NCI-H1436 treated with DMSO at 0.1 percent for 48 hours (cell line): ENCODE measurements at regions not wholly inside any gene's neighbourhood (a gene's known extent, or its start where the extent isn't known, plus 50 kb on each side); places are given as distances from the start of the nearest gene placed in this dataset.
"Not testable (repeated sequence)": the region's sequence is repeated elsewhere in the genome, so short reads cannot be mapped to it uniquely, and the experiment has no call there.

ENCODE experiments used
- DNase-seq: peaks from one replicate; lab custom pipeline; 2025; lab: John Stamatoyannopoulos, UW

DNA sequence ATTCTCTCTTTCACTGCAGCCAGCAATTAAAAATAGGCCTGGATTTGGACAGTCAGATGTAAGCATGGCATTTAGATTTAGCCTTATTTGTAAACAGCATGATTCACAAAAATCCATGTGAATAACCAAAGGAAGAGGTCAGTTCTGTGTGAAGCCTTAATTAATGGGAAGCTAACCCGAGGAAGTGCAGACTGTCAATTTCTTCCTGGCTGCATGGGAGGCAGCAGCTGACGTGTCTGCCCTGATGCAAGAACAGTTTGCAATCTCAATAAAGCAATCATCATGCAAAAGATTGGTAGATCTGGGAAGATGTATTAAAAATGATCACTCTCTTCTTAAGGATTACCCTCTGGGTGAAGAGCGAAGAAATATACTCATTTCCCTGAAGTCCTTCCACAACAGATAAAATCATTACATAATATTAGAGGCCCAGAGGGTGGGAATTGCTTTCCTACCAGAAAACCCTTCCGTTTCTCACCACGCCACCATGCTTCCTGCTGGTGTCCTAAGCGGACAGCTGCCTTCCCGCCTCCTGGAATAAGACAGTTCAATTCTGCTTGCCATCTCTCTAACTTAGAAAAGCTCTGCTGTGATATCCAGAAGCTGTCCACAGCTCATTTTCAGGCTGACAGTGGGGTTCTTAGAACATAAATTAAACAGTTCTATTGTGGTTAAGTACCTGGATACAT lies 526.7 kb upstream of the NRP1 start:
- no peak for DNase-seq

DNA sequence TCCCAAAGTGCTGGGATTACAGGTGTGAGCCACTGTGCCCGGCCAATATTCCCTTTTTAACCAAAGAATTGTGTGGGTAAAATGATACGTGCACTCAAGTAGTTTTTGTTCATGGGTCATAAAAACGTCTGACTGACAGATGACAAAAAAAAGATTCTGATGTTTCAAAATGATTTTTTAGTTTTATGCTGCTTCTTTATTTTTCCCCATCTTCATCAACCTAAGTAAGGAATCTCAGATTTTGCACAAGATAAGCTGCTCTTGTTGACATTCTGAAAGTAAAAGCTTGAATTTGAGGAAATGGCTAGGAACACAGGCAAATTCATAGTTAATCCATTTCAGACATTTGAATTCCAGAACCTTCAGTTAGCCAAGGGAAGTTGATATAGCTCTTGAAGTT lies 526.1 kb upstream of the NRP1 start:
- DNase-seq: no peak

DNA sequence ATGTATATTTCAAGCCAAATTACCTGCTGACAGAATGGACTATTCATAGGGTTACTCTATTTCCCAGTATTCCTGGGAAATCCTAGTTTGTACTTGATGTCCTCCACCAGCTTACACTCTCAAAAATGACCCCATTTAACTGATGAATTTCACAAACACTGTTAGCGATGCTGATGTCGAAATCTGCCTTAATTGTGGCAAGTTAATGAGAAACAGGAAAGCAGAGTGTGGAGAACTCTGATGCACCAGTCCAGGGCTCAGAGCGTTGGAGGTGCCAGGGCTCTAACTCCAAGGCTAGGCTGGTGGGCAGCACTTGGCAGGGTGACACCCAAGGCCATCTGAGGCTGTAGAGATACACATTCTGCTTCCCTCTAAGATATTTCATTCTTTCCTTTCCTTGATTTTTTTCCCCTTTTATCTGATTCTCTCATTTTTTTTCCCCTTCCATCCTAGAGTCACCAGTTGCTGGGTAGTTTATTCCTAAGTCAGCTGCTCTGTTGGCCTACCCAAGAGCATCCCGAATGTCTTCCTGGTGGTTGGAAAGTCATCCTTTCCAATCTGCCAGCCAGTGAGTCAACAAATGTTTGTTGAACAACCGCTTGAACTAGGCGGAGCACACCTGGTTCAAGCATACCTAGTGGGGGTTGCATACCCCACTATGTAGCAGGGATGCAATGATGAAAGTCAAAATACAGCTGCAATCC lies 525.0 kb upstream of the NRP1 start:
- DNase-seq: no peak

DNA sequence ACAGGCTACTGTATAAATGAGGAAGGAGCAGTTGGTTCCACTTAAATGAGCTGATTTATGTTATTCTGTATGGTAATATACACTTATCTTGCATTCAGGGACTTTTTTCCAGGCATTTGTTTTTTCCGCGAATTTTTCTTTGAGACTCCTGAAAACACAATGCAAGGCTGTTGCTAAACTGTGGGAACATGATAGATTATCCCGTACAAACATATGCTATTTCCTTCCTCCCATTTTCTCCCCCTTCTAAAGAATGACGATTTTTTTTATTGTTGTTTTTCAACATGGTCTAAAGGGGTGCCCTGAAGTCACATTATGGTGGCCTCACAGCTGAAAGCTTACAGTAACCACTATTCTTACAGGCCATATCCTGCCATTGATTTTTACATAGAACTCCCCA lies 523.9 kb upstream of the NRP1 start:
- no peak for DNase-seq

DNA sequence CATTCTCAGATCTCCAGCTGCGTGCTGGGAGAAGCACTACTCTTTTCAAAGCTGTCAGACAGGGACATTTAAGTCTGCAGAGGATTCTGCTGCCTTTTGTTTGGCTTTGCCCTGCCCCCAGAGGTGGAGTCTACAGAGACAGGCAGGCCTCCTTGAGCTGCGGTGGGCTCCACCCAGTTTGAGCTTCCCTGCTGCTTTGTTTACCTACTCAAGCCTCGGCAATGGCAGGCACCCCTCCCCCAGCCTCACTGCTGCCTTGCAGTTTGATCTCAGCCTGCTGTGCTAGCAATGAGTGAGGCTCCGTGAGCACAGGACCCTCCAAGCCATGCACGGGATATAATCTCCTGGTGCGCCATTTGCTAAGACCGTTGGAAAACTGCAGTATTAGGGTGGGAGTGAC lies 518.8 kb upstream of the NRP1 start:
- DNase-seq: not testable (repeated sequence)

DNA sequence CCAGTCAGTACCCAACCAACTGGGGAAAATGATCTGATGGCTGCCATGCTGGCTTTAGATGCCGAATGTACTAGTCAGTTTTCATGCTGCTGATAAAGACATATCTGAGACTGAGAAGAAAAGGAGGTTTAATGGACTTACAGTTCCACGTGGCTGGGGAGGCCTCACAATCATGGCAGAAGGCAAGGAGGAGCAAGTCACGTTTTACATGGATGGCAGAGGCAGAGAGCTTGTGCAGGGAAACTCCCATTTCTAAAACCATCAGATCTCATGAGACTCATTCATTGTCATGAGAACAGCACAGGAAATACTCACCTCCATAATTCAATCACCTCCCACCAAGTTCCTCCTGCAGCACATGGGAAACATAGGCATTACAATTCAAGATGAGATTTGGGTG lies 508.9 kb upstream of the NRP1 start:
- DNase-seq: no peak

DNA sequence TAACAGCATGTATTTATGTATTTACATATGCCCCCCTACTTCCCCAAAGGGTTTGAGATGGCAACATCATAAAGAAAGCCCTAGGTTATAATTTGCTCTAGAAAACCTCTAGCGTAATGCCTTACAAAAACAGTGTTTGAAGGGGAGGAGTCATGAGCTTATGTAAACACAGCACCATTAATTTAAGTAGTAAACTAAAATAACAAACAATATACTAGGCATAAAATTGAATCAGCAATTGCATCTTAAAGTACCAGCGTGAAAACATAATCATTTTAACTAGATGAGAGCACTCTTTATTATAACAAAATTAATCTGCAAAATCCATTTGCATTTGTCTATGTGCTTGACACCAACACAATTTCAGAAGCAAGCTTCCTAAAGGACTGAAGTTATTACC lies 507.2 kb upstream of the NRP1 start:
- peak; percentile 37 for DNase-seq

DNA sequence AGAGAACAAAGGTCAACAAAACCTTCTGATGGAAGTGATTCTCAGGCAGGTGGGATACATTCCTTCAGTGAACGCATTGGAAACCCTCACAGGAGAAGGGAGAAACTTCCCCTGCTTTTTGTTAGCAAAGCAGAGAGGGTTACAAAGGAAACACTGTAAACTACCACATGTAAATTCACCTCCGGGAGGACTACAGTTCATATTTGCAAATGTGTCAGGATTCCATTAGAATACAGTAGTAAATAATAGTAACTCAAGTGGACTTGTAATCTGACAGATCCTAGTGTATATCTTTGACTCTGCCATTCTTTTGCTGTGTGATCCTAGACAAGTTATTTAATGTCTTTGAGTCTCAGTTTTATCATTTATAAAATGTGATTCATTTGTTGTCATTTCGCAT lies 504.3 kb upstream of the NRP1 start:
- no peak for DNase-seq

DNA sequence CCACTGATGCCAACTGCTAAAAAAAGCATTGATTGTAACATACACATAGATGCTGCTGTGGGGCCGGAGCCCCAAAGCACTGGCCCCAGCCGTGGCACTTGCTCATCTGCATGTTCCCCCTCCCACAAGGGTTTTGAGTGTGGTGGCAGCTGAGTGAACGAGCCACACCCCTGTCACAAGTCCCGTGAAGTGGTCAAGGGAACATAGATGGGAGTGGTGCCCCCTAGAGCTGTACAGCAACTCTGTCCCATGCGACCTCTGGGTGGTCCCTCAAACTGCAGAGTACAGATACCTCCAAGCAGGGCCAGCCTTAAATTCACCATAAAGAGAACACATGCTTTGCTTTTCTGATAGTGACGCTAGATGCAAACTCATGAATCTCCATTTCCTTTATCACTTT lies 503.3 kb upstream of the NRP1 start:
- no peak for DNase-seq

DNA sequence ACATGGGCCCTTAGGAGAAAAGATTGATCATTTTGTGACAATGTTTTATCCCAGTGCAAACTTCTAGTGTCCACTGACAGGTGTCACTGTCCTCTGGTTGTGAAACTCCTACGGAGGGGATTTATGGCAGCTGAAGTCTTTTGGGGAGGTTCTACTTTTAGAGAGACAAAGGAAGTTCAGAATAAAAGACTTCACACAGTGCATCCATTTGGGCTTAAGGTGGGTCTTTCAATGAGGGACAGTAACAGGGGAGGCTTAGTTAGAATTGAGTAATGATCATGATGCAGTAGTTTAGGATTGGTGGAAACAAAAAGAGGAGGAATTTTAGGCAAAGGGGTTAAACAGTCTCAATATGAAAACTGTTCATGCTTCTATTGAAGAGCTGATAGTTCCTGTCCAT lies 501.1 kb upstream of the NRP1 start:
- DNase-seq: no peak

DNA sequence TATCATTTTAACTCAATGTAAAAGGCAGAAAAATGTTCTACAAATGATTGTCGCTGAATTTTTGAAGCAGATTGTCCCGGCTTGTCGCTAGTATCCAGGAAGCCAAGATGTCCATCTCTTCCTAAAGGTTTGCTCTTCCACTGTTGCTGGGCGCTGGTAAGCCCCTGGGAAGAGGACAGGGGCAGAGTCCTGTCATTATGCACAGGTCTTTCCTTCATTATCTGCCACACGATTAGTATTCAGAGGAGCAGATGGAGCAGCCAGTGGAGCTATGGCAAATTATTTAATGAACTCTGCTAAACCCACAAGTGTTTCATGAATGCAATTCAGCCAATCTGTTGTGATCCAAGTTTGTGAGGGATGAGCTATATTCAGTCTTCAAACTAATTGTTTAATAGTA lies 499.1 kb upstream of the NRP1 start:
- DNase-seq: no peak

DNA sequence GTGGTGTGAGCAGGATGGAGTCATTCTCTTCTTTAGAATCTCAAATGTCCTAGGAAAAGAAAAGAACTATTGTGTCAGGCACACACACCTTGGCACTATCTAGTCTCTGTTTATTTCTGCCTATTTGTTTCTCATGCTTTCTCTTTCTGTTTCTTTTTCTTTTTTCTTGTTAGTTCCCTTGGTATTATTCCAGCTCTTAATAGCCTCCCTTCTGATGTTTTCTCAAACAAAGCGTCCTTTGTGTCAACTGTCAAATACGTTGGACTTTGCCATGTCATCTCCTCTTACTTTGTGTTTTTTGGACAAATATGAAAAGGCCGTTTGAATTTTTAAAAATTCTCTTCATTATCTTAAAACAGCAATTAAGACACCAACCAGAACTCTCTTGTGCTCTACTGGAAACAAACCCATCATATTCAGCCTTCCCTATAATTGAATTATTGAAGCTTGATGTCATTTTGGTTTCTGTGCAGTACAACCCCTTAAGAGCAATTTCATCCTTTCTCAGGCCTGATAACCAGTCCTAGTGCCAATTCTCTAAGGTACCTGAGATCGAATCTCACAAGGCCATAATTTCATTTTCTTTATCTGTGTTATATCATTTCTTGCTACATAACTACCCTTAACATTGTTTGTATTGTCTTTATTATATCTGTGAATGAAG lies 497.8 kb upstream of the NRP1 start:
- DNase-seq: no peak

DNA sequence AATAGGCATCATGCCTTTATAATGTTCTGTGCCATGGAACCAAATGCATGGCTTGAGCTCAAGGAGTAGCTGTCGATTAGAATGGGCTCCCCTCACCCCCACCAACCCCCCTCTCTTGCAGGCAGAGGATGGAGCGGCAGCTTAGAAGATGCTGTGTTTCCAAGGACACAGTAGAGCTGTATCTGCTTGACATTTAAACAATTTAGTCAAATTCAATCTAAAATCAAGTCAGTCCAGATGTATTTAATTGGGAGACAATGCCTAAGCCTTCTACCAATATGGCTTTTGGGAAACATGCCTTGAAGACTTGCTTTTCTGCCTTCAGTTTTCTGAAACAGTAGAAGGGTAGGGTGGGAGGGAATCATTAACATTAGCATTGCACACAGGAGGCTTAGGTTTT lies 497.1 kb upstream of the NRP1 start:
- no peak for DNase-seq

DNA sequence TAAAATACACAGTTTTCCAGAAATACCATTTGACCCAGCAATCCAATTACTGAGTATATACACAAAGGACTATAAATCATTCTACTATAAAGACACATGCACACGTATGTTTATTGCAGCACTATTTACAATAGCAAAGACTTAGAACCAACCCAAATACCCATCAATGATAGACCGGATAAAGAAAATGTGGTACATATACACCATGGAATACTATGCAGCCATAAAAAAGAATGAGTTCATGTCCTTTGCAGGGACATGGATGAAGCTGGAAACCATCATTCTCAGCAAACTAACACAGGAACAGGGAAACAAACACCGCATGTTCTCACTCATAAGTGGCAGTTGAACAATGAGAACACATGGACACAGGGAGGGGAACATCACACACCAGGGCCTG lies 495.4 kb upstream of the NRP1 start:
- not testable (repeated sequence) for DNase-seq

DNA sequence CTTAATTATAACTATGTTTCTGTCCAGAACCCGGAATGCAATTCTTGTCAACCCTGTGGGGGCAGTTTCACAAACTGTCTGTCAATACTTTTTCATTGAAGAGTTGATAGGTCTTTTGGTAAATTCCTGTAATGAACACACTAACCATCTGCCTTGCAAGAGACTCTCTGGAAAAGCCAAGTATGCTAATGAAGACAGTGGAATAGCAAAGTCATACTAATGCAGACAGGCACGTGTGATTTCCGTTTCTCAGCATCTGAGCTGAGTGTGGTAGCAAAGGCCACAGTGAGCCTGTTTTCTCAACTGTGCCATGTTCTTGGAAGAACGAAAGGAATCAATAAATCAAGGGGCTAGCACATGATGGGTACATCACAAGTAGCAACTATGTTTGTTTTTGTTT lies 494.1 kb upstream of the NRP1 start:
- no peak for DNase-seq

DNA sequence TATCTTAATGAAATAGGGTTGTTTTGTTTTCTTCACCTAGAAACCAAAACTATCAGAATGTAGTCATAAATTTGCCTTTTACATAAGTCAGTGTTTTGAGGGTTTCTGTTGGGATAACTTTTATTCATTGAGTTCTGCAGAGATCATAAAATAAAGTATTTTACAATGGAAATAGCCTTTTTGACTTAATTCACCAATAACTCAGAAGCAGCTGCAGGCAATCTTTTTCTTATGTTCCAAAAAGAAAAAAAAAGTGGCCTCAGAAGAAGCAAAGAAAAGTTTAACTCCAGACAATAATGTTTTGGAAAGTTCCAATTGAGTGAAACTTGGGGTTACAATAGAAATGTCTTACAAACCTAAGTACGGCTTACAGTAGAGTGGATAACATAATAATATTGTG lies 491.7 kb upstream of the NRP1 start:
- no peak for DNase-seq

DNA sequence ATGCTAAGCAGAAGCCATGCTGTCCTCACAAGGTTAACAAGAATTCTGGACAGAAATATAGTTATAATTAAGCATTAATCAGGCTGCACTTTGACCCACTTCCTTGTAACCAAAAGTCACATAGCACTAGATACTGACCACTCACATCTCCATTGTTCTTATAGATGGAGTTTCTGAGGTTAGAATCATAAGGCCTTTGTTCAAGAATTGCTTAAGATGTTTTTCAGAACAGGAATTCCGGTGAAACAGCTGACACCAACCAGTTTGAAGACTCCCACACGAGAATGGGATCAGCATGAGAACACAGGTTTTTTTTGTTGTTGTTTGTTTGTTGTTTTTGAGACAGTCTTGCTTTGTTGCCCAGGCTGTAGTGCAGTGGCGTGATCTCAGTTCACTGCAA lies 488.3 kb upstream of the NRP1 start:
- no peak for DNase-seq

DNA sequence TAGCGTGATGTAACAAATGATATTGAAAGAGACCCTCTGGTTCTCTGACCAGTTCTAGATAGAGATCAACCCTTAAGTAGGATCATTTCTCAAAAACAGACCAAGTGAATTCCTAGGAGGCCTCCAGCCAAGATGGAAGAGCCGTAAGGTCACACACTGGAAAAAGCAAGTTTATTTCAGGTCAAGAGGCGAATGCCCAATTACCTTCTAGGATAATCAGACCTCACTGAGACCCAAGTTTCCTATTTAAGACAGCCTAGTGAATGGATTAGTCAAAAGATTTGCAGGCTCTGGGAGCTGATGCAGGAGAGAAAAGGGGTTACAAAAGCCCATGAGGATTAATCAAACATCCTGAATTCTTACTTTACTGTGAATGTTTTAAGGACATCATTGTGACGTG lies 486.1 kb upstream of the NRP1 start:
- DNase-seq: no peak

DNA sequence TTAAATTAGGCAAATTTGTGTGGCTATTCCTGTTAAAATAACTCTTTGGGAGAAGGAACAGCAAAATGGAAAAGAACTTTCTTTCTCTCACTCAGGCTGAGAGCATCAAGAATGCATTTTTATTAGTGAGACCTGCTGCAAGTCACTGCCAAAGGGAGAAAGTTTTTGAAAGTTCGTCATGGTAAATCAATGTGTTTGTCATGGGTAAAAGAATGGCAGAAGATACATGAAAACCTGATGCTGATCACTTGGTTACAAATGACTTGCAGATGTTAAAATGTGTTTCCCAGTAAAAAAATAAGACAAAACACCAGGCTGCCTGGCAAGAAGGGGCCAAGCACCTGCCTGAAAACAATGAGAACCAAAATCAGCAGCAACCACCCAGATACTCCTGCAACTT lies 484.7 kb upstream of the NRP1 start:
- no peak for DNase-seq

DNA sequence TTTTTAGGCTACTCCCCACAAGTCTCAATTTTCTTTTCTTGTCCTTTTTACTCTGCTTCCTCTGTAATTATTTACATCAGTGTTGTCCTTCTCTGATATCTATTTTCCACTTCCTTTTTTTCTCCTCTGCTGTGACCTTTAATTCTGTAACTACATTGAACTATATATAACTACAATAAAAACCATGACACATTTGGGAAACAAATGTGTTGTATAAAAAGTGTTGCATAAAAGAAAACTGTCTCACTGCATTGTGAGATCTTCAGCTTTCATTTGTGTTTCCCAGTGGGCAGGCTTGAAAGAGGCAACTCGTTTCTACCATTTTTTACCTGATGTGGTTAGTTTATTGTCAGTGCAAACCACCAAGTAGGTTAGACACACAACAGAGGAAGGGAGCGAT lies 483.9 kb upstream of the NRP1 start:
- DNase-seq: no peak

DNA sequence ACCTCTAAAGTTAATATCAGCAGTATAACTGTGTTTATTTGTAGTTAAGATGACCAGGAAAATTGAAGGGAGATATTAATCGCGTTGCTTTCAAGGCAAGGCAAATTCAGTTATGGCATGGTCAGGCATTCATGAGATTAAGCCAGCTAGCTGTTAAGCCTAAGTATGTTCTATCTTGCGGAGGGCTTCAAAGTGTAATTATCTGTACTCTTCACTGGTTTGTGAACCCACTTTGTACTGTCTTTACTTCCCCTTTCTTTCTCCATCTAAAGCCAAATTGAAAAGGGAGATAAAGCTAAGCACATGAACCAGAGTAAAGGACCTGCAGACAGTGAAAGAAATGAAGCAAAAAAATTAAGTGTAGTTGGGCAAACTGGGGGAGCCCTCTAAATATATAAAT lies 483.1 kb upstream of the NRP1 start:
- no peak for DNase-seq

DNA sequence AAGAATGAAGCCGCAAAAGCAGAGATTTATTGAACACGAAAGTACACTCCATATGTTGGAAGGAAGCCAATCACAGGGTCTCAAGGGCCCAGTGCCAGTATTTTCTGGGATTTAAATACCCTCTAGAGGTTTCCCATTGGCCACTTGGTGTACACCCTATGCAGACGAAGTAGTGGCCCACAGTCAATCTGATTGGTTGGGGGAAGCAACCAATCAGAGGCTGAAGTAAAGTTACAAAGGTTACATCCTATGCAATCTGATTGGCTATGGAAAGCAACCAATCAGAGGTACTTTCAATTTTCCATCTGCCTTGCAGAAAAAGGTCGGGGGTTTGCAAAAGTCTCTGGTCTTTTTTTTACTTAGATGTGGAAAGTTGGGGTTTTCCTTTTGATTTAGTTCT lies 481.3 kb upstream of the NRP1 start:
- DNase-seq: no peak

DNA sequence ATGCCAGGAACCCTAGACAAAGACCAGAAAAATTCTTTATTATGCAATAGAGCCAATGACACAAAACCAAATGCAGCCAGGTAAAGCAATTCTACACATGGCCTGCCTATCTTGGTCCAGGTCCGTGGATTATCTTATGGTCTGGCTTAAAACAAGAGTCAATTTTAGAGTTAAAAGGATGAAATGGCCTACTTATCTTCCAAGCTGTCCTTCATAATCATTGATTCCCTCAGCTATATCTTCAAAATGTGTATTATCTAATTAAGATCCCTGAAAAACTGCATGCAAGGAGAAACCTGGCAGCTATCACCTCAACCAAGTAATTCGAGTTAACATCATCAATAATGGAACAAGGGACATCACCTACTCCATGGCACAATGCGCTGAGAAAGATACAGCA lies 479.4 kb upstream of the NRP1 start:
- DNase-seq: no peak

DNA sequence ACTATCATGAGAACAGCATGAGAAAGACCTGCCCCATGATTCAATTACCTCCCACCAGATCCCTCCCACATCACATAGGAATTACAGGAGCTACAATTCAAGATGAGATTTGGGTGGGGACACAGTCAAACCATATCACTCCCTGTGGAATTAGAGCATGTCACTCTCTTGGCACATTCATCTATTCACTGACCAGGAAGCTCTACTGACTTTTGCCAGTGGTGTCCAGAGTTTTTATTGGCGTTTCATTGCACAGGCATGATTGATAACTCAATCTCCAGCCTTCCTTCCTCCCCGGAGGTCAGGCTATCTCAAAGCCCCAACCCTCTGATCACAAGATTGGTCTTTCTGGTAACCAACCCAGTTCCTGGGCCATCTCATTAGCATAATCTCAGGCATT lies 478.9 kb upstream of the NRP1 start:
- DNase-seq: no peak
